ENCODE measurements at regions not wholly inside any gene's neighbourhood (a gene's known extent, or its start where the extent isn't known, plus 50 kb on each side); places are given as distances from the start of the nearest gene placed in this dataset.

DNA sequence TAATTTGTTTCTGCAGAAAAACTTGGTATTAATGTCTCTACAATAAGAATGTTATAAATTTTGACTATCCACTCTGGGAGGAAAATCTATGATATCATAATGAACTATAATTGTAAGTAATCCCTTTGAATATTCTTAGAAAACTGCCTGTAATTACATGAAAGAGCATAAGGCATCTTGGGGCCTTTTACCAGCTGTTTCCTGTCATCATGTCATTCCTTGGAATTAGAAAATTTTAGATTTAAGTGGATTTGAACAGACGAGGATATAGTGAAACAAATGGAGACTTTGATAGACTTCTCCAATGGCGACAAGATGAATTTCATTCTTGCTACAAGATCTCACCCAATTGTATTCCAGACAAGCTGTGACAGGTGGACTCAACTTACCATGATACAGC is 423.4 kb upstream of the FLRT2 start:
- Histone ChIP-seq H3K27me3 (ENCODE audit: control insufficient read depth, insufficient read depth, low read length) (no peaks in the 10 kb centered on the region), H3K4me3 (ENCODE audit: low read depth, low read length) (no peak overlapping the region), H3K36me3 (ENCODE audit: control insufficient read depth, insufficient read depth, low read length) (no peaks in the 10 kb centered on the region)
- TF ChIP-seq, protein P1, sequence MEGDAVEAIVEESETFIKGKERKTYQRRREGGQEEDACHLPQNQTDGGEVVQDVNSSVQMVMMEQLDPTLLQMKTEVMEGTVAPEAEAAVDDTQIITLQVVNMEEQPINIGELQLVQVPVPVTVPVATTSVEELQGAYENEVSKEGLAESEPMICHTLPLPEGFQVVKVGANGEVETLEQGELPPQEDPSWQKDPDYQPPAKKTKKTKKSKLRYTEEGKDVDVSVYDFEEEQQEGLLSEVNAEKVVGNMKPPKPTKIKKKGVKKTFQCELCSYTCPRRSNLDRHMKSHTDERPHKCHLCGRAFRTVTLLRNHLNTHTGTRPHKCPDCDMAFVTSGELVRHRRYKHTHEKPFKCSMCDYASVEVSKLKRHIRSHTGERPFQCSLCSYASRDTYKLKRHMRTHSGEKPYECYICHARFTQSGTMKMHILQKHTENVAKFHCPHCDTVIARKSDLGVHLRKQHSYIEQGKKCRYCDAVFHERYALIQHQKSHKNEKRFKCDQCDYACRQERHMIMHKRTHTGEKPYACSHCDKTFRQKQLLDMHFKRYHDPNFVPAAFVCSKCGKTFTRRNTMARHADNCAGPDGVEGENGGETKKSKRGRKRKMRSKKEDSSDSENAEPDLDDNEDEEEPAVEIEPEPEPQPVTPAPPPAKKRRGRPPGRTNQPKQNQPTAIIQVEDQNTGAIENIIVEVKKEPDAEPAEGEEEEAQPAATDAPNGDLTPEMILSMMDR (IDR thresholded peaks at IDR 0.05; ENCODE audit: insufficient read depth, low read length, severe bottlenecking) = no peak
- FAIRE-seq (no peak), DNase-seq (ENCODE audit: low read depth) (no peak)

DNA sequence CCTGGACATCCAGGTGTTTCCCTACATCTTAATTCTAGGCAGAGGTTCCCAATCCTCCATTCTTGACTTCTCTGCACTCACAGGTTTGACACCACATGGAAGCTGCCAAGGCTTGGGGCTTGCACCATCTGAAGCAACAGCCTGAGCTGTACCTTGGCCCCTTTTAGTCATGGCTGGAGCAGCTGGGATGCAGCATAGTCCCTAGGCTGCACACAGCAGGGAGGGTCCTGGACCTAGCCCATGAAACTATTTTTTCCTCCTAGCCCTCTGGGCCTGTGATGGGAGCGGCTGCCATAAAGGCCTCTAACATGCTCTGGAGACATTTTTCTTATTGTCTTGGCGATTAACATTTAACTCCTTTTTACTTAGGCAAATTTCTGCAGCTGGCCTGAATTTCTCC is 417.2 kb upstream of the FLRT2 start:
- no peak for FAIRE-seq
- TF ChIP-seq, protein P1 (IDR thresholded peaks at IDR 0.05; ENCODE audit: insufficient read depth, low read length, severe bottlenecking) = no peak
- no peaks in the 10 kb centered on the region for H3K27me3 ChIP-seq (ENCODE audit: control insufficient read depth, insufficient read depth, low read length)

DNA sequence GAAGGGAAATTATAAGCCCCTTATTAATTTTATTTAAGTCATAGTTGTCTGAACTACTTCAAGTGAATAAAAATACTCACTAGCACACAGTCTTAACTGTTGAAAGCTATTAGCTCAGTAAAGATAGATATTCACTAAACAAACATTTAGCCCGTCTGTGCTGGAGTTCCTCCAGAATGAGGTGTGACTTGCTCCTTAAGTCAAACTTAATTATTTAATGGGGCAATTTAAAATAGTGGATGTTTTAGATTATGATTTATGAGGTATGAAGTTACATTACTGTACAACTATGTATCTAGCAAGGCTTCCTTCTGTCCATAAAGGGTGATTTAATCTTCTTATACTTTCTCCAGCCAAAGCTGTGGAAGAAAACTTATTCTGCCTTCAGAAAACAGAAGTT is 414.0 kb upstream of the FLRT2 start:
- FAIRE-seq (no peak), DNase-seq (ENCODE audit: low read depth) (no peak)
- no peak overlapping the region for H3K4me3 ChIP-seq (ENCODE audit: low read depth, low read length)
- peaks cover 2% of the 10 kb centered on the region for H3K27me3 ChIP-seq (ENCODE audit: control insufficient read depth, insufficient read depth, low read length)
- TF ChIP-seq, protein P1 (IDR thresholded peaks at IDR 0.05; ENCODE audit: insufficient read depth, low read length, severe bottlenecking) = no peak
- H3K36me3 ChIP-seq (ENCODE audit: control insufficient read depth, insufficient read depth, low read length) = no peaks in the 10 kb centered on the region

More for the DNA sequence above, 417.2 kb upstream of the FLRT2 start:
- Histone ChIP-seq H3K4me3 (ENCODE audit: low read depth, low read length) (no peak overlapping the region), H3K36me3 (ENCODE audit: control insufficient read depth, insufficient read depth, low read length) (no peaks in the 10 kb centered on the region)
- no peak for DNase-seq (ENCODE audit: low read depth)

DNA sequence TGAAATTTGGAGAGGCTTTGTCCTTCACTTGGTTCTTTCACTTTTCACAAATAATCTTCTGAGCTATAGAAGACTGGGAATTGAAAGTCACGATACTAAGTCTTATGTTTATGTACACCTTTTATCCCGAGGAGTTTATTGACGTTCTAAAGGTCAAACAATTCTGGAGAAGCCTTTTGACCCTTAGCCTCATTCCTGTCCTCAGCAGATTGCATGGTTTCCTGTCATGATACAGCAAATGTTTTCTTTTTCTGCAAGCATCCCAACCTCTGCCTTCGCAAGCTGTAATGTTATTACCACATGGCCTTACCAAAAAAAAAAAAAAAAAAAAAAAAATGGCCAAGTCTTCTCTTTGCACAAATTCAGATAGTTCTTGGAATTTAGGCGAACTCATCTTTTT is 411.7 kb upstream of the FLRT2 start:
- DNase-seq (ENCODE audit: low read depth) (no peak), FAIRE-seq (no peak)
- TF ChIP-seq, protein P1 (IDR thresholded peaks at IDR 0.05; ENCODE audit: insufficient read depth, low read length, severe bottlenecking) = no peak
- Histone ChIP-seq H3K36me3 (ENCODE audit: control insufficient read depth, insufficient read depth, low read length) (no peaks in the 10 kb centered on the region), H3K4me3 (ENCODE audit: low read depth, low read length) (no peak overlapping the region), H3K27me3 (ENCODE audit: control insufficient read depth, insufficient read depth, low read length) (peaks cover 2% of the 10 kb centered on the region)

DNA sequence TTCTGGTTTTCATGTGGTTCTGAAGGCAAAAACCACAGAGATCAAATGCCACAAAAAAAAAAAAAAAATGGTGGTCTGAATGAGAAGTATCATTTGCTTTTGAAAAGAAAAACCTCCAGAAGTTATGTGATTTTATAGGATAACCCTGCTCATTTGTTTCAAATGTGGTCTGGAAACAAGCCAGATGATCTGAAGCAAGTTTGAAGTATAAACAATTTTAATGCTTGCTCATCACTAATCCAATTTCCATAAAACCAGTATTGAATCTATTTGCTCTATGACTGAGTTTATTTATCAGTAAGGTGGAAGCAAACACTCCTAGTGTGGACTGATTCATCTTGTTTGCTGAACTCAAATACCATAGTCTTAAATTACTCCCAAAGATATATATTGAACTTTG is 407.3 kb upstream of the FLRT2 start:
- H3K4me3 ChIP-seq (ENCODE audit: low read depth, low read length) = no peak overlapping the region
- FAIRE-seq (no peak), DNase-seq (ENCODE audit: low read depth) (peak; percentile 37)
- H3K36me3 ChIP-seq (ENCODE audit: control insufficient read depth, insufficient read depth, low read length) = no peaks in the 10 kb centered on the region
- H3K27me3 ChIP-seq (ENCODE audit: control insufficient read depth, insufficient read depth, low read length) = peaks cover 2% of the 10 kb centered on the region
- TF ChIP-seq, protein P1 (IDR thresholded peaks at IDR 0.05; ENCODE audit: insufficient read depth, low read length, severe bottlenecking) = no peak

DNA sequence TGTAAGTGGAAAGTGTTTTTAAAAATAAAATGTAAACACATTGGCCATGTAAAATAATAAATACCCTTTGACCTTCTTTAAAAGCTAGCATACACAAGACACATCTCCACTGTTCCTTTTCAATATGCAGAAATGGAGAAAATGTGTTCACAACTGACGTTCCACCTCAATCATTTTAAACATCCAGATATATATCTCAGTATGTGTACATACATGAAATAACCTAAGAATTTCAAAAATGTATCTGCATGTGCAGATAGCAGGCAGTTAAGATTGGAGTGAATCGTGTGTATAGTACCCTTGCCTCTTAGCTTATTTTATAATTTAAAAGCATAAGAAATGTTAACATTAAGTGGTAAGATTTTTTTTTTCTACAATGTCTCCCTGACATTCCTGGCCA is 406.2 kb upstream of the FLRT2 start:
- no peaks in the 10 kb centered on the region for H3K27me3 ChIP-seq (ENCODE audit: control insufficient read depth, insufficient read depth, low read length)
- no peak overlapping the region for H3K4me3 ChIP-seq (ENCODE audit: low read depth, low read length)
- TF ChIP-seq, protein P1 (IDR thresholded peaks at IDR 0.05; ENCODE audit: insufficient read depth, low read length, severe bottlenecking) = no peak
- DNase-seq (ENCODE audit: low read depth) = no peak
- FAIRE-seq = no peak
- no peaks in the 10 kb centered on the region for H3K36me3 ChIP-seq (ENCODE audit: control insufficient read depth, insufficient read depth, low read length)
